HG03439 (cell line): ENCODE measurements at regions not wholly inside any gene's neighbourhood (a gene's known extent, or its start where the extent isn't known, plus 50 kb on each side); places are given as distances from the start of the nearest gene placed in this dataset.
"Not testable (repeated sequence)": the region's sequence is repeated elsewhere in the genome, so short reads cannot be mapped to it uniquely, and the experiment has no call there.

ENCODE experiments used
- ATAC-seq: cut with Tn5 transposase; IDR thresholded peaks from one replicate; pipeline ENCODE4 v1.9.1; 2021; ENCODE audit warnings: mild to moderate bottlenecking, moderate library complexity; ENCODE audit not compliant: unreplicated experiment

DNA sequence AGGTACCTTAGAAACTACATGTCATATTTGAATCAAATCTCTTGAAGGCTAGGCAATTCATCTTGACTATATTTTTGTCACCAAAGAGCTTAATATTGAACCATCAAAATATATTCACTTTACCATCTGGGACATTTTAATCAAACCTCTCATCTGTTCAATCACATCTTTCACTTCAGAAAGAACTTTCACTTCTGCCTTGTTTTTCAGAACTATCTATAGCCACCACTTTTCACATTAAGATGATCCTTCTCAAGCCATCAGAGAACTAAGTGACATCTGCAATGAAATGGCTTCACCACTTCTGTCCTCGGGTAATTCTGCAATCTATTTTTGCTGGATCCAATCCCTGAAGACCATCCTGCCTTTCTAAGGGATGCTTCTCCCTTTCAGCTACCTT lies 57.8 kb downstream of the OR2B2 start:
- no peak for ATAC-seq

DNA sequence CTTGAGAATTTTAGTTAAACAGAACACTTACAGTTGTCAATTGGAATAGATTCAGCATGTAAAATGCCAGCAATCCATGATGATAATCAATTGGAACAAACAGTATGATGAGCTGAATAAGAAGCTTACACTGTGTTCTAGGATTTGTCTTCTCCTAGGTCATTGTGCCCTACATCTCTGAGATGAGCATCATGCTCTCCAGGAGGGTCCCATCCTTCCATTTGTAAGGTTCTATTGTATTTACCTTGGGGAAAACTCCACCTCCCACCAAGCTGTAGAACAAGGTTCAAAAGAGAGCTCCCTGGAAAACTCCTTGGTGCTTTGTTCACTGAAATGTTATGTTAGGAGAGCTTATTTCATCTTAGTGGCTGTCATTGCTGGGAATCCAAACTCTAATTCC lies 60.8 kb downstream of the OR2B2 start:
- no peak for ATAC-seq

DNA sequence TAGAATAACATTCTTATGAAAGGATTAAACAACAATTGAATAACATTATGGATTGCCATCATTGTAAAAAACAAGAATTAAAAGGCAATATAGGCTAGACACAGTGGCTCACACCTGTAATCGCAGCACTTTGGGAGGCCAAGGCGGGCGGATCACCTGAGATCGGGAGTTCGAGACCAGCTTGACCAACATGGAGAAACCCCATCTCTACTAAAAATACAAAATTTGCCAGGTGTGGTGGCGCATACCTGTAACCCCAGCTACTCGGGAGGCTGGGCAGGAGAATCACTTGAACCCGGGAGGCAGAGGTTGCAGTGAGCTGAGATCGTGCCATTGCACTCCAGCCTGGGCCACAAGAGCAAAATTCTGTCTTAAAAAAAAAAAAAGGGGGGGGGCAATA lies 63.2 kb downstream of the OR2B2 start:
- ATAC-seq, result not testable (repeated sequence)

DNA sequence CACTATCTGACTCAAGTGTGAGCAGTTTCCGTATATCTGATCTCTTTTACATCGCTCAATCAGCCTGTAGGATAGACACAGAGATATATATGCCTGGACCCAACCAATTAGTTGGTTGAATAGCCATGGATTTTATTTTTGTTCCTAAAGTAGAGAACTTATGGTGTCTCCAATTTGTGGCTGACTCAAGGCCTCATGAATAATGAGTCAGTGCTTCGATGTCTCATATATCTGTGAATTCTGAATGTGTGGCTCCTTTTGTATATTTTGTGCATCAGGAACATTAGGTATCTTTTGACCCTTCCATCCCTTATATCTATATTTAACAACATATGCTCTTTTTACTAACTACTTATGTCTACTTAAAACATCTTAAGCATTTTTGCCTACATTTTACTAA lies 64.5 kb downstream of the OR2B2 start:
- no peak for ATAC-seq

DNA sequence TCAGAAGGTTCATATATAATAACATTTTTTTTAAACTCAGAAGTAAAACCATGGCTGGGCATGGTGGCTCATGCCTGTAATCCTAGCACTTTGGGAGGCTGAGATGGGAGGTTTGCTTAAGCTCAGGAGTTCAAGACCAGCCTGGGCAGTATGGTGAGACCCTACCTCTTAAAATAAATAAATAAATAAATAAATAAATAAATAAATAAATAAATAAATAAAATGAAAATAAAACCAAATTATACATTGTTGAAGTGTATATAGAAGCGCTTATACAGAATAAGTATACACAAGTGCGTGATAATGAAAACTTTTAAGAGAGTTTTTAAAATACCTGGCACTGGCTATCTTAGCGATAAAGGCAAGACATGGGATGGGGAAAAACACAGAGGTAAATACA lies 71.6 kb downstream of the OR2B2 start:
- ATAC-seq, result no peak

DNA sequence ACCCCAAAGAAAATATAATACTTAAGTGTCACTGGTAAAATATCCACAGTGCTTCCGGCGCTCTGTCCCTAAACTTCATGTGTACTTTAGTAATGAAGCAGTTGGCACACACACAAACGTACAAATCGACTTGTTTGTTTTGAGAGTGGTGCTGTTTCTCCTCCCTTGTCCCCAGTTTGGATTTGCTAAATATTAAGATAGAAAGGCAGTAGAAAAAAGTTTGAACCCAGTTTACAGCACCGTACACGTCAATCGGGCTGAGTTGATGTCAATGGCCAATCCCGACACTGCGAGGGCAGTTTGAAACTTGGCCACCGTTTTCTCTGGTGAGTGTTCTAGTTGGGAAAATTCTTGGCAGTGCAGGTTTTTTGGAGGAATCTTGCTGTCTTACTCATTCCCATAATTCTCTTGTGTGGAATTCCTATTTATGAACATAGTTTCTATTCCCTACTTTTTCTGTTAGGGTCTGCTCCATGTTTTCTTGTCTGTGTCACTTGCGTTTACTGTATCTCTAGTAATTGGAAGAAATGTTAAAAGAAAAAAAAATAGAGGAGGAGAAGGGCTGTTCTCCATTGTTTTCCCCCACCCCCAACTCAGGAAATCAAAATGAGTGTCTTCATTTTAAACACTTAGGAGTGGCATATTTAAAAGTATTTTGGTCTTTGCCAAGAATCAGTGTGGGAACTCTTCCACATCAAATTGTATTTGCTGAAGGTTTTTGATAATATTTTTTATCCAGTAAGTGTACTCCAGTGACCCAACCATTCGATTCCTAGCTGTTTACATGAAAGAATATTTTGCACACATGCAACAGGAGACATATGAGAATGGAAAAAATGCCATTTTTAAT lies 72.3 kb downstream of the OR2B2 start:
- ATAC-seq, result no peak

DNA sequence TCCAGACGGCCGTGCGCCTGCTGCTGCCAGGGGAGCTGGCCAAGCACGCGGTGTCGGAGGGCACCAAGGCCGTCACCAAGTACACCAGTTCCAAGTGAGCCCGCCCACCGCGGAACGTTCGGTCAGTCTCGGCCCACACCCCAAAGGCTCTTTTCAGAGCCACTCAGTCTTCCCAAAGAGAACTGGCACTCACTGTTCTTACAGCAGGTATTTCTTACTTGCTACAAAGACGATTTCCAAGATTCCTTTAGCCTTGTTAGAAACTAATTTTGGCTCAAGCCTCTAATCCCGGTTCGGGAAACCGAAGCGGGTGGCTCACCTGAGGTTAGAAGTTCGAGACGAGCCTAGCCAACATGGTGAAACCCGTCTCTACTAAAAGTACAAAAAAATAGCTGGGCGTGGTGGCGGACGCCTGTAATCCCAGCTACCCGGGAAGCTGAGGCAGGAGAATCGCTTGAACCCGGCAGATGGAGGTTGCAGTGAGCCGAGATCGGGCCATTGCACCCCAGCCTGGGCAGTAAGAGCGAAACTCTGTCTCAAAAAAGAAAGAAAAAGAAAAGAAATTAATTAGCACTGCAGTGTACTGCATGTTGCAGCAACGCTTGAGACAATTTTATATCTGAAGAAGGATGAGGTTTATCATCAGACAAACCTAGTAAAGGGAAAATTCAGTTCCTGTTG lies 73.1 kb downstream of the OR2B2 start:
- no peak for ATAC-seq

DNA sequence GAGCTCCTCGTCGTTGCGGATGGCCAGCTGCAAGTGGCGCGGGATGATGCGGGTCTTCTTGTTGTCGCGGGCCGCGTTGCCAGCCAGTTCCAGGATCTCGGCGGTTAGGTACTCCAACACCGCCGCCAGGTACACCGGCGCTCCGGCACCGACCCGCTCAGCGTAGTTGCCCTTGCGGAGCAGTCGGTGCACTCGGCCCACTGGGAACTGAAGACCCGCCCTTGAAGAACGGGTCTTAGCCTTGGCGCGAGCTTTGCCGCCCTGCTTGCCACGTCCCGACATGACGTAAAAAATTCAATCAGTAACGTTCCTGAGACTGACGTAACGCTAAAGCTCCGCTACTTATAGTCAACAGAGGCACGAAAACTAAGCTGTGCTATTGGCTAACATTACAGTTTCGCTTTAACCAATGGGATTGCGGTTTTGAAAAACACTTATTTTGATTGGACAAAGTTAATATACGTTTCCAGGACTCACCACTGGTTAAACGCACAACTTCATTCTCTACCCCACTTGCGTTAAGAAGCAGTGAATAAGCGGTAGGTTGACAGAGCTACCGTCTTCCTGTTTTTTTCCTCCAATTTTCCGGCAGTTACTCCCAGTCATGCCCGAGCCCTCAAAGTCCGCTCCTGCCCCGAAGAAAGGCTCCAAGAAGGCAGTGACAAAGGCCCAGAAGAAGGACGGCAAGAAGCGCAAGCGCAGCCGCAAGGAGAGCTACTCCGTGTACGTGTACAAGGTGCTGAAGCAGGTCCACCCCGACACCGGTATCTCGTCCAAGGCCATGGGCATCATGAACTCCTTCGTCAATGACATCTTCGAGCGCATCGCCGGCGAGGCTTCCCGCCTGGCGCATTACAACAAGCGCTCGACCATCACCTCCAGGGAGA lies 73.9 kb downstream of the OR2B2 start:
- peak; percentile 78 for ATAC-seq

DNA sequence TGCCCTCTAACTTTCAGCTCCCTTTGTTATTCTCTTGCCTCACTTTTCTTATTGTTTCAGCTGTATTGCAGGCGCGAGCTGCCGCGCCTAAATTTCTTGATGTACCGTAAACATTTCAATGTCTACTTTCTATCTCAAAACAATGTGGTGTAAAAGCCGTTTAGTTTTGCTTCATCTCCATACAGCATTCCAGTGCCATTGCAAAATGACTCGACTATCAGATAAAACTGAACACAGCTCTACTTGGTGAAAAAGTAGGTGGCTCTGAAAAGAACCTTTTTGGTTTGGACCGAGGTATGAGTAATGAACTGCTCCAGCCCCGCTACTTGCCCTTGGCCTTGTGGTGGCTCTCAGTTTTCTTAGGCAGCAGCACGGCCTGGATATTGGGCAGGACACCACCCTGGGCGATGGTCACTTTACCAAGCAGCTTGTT lies 74.6 kb downstream of the OR2B2 start:
- peak; percentile 9 for ATAC-seq

DNA sequence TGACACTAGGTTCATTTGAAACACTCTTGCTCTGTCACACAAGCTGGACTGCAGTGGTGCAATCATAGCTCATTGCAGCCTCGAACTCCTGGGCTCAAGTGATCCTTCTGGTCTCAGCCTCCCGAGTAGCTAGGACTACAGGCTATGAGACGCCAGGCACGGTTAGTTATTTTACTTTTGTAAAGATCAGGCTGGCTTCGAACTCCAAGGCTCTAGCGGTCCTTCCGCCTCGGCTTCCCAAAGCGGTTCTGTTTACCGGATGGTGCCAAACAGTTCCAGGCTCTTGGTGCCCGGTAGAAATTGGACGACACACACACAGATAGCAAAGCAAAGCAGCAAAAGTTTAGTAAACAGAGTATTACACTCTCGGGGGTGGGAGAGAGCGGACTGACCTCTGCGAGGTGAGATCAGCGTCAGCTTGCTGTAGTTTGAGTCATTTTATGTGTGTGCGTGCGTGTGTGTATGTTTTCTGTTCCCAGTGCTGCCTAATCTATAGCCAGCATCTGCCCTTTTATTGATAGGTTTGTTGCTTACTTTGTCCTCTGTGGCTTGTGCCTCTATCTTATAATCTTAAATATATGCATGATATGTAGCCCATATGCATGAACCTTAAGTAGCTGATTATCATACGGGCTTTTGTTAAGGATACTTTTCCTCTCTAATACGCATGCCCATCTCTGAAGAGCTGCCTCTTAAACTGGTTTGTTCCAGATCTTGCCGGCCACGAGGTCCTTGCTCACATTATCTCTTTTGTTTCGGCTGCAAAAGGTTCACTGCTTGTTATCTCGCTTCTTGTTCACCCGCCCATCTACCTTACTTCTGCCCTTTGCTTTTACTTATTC lies 75.2 kb downstream of the OR2B2 start:
- peak; percentile 34 for ATAC-seq

DNA sequence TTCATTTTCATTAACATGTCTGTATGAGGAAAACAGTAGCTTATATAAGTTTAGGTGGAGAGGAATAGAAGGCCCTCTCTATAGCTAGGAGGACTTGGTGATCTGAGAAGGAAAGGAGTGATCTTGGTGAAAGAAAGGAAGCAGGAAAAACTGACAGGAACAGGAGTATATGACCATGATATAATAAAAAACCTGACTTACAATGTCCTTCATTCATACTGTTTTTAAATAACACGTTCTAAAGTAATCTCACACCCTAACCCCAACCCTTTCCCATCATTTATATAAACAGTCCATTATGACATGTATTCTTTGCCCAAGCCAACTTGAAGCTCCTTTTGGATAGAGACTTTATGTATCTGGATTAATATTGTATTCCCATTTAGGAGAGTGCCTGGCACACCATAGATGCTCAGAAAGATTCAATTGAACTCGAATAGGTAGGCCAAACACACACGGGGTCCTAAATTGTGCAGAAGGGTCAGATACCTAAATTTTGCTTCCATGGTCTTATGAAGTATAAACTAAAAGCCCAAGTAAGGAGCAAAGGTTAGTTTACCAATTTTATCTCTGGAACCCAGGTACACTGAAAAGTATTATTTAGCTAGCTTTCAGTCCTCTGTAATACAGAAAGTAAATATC lies 75.9 kb downstream of the OR2B2 start:
- ATAC-seq, result no peak

DNA sequence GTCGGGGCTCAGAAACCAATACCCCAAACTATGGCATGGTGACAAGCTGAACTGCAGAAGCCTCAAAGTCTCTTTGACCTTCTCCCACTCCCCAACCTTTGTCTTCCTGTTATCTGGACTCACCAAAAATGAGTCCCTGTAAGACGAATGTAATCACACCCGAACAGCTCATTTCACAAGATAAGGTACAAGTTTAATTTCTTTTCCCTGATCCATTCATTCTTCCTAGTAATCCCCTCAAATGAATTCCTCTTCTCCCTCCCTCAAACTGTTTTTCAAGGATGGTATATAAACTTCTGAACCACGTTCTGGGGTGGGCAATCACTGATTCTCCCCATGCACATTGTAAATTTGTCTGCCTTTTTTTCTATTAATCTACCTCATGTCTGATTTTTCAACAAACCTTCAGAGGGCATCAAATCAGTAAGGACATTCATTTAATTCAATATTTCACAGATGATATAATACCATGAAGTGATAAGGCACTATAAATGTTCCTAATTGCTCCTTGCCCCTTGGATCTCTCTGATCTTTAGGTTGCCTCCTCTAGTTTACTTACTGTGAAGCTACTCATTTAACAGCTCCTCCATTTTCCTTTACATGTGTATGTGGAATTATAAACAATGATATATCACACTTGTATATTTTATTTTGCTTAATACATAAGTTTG lies 77.2 kb downstream of the OR2B2 start:
- ATAC-seq, result no peak

DNA sequence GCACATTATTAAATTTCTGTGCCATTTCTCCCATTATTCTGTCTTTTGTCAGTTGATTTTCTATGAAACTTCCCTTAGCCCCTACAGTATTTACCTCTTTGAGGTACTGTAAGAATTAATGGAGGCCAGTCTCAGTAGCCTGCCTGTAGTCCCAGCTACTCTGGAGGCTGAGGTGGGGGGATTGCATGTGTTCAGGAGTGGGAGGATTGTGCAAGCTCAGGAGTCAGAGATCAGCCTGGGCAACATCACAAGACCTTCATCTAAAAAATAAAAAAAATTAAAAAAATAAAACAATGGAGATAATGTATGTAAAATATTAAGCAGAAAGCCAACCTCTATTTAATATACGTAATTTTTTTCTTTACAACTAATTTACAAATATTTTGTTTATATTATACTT lies 77.8 kb downstream of the OR2B2 start:
- ATAC-seq, result no peak

DNA sequence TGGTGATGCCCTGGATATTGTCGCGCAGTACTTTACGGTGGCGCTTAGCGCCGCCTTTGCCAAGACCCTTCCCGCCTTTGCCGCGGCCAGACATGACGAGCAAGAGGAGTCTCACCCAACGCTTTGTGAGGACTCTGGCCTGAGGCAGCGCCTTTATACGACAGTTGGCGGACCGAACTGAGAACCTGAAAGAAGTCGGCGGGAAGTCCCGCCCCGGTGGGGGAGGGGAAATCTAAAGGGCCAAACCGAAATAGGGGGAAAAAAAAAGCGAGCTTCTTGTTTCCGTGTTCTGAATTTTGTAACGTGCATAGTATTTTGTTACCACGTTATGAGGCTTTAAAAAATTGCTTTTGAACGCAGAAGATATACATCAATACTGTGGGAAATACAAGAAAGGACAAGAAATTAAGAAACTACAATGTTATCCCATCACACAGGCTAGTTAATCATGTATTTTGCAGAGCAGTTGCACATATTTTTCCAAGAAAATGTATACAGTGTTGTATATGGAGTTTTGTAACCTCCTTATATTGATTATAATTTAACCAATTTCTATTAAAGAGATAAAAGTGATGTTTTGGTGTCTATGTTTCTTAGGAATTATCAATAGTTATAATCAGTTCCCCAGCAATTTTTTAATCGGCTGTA lies 80.6 kb downstream of the OR2B2 start:
- ATAC-seq, result peak; percentile 78

DNA sequence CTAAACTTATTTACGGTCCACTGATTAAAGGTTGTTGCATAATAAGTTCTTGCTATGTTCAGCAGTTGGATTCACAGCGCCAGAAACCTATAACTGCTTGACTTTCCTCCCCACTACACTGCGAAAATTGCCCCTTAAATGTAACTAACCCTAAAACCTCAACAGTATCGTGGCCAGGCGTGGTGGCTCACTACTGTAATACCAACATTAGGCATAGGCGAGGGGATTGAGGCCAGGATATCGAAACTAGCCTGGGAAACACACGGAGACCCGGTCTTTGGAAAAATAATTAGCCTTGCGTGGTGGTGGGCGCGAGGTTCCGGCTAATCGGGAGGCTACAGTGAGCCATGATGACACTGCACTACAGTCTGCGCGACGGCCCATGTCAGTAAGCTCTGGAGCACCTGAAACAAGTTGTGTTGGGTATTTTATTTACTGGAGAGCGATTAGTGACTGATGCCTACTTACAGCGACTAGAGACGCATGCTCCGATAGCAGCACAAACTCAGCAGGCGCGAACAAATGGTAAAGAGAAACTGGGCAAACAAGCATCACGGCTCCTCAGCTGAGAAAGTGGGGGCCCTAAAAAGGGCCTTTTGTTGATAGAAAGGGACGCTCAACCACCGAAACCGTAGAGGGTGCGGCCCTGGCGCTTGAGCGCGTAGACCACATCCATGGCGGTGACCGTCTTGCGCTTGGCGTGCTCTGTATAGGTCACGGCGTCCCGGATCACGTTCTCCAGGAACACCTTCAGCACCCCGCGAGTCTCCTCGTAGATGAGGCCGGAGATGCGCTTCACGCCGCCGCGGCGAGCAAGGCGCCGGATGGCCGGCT lies 81.4 kb downstream of the OR2B2 start:
- ATAC-seq, result peak; percentile 66

DNA sequence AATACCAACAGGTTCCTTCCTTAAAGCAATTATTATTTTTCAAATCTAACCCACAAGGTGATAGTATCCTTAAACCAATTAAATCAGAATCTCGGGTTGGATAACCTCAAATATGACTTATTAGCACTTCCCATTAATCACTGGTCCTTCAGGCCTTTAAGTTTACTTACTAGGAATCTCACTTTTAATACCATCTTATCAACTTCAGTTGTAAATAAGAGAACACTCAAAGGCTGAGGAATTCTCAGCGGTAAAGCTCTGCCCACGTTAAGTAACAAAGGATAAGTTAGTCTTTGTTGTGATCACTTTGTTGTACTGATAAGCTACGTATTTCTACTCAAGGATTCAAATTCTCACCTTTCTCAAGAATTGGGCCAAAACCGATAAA lies 82.0 kb downstream of the OR2B2 start:
- ATAC-seq, result no peak

DNA sequence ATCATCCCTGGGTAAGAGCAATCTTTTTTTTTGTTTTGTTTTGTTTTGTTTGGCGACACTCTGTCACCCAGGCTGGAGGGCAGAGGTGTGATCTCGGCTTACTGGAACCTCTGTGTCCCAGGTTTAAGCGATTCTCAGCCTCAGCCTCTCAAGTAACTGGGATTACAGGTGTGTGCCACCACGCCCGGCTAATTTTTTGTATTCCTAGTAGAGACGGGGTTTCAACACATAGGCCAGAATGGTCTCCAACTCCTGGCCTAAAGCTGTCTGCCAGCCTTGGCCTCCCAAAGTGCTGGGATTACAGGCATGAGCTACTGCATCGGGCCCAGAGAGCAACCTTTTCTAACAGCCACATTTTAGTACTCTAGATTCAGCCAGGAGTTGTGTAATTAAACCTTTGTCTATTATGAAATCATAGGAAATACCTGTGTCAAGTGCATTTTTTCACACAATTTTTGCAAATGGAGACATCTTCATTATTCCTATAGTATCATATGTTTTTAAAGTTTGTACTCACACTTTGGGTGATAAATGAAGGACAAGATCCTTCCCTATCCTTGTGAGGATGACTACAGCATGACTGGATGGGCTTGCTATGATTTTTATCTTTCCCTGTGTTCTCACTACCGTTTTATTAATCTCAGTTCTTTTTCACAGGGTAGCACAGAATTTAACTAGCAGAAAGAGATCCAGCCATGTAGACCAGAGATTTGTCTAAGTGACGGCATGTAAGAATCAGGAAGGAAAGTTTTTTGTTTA lies 82.6 kb downstream of the OR2B2 start:
- ATAC-seq, result no peak
